GM12874 (cell line): ENCODE measurements at regions not wholly inside any gene's neighbourhood (a gene's known extent, or its start where the extent isn't known, plus 50 kb on each side); places are given as distances from the start of the nearest gene placed in this dataset.

ENCODE experiments used
- CTCF ChIP-seq: IDR thresholded peaks from 2 replicates; pipeline ENCODE4 v1.5.1; 2011; ENCODE audit warnings: low read depth, mild to moderate bottlenecking, control low read depth, low read length, moderate library complexity; ENCODE audit not compliant: insufficient read depth

DNA sequence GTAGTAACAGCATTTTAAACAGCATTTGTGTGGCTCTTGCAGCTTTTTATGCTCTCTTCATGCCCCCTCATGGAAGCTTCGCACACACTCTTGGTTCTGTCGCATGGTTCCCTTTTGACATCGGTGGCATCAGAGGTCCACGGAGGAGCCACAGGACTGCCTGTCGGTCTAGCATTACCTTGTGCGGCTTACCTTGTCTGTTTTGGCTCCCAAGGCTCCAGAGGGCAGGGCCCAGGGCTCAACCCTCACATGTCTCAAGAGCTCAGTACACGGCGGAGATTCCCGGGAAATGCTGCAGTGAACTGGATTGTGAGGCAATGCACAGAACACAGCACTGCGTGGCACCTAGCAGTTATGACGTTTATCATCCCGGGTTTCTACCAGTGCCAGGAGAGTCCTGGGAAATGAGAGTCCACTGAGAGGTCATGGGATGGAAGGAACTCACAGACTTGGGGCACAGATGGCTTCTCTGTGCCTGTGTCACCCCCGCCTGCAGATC is 1015.8 kb downstream of the TBC1D22A start:
- TF ChIP-seq CTCF: no peak

GRCh38 chr22:47777426-47777825 is 1015.0 kb downstream of the TBC1D22A start:
- no peak for TF ChIP-seq CTCF

DNA sequence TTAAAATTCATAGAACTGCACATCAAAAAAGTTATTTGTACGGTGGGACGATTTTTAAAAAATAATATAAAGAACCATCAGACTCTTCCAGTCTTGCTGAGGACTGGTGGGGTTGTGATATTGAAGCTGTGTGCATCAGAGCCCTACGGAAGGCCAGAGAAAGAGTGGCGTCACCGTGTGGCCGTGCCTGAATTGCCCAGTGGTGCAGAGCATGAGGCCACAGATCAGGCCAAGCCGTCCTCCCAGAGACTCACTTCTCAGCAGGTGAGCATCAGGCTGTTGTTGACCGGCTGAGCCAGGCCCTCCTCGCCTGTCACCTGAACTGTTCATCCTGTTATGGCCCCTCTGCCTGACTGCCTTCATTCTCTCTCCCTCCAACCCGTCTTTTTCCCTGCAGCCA is 1013.9 kb downstream of the TBC1D22A start:
- no peak for TF ChIP-seq CTCF

- TF ChIP-seq CTCF: no peak
These were observed 1013.2 kb downstream of the TBC1D22A start for GRCh38 chr22:47775686-47776085.

- no peak for TF ChIP-seq CTCF
These were observed 1012.7 kb downstream of the TBC1D22A start for GRCh38 chr22:47775191-47775590.

GRCh38 chr22:47773635-47774034 is 1011.2 kb downstream of the TBC1D22A start:
- no peak for TF ChIP-seq CTCF

GRCh38 chr22:47772864-47773263 is 1010.4 kb downstream of the TBC1D22A start:
- TF ChIP-seq CTCF: no peak

DNA sequence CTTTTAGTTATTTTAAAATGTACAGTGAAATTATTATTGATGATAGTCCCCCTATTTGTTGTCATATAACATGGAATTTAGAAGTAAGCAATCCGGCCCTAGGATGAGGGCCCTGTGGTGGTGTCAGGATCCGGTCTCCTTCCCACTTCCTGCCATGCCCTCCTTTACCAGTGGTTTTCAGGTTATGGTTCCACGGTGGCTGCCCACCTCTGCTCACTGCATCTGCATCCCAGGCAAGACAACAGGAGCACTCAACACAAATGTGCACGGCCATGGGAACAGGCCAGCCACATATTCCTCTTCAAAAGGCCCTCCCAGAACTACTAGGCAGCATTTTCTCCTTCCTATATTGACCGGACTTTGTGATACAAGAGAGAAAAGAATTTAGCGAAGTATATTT is 1007.2 kb downstream of the TBC1D22A start:
- TF ChIP-seq CTCF: no peak
